Gastrocnemius medialis (tissue), 4 donors: ENCODE measurements at regions not wholly inside any gene's neighbourhood (a gene's known extent, or its start where the extent isn't known, plus 50 kb on each side); places are given as distances from the start of the nearest gene placed in this dataset.

ENCODE experiments used
- CTCF ChIP-seq, 5 experiments: fragments of 450-650 bp in 3 of 5; fragments of 200-600 bp in 2 of 5; sonication (generic) in 2 of 5; IDR thresholded peaks in 4 of 5; conservative IDR thresholded peaks in 1 of 5; 1 replicate in 4 of 5; 2 replicates in 1 of 5; pipeline ENCODE4 v1.5.1; 2016 to 2019; ENCODE audit warnings: antibody characterized with exemption in 5 of 5, mild to moderate bottlenecking in 3 of 5, moderate library complexity in 3 of 5
- POLR2A ChIP-seq, 2 donors: fragments of 450-650 bp; IDR thresholded peaks; one replicate each; pipeline ENCODE4 v1.6.1; 2017; ENCODE audit warnings: antibody characterized with exemption in 2 of 2, mild to moderate bottlenecking in 2 of 2, moderate library complexity in 2 of 2

DNA sequence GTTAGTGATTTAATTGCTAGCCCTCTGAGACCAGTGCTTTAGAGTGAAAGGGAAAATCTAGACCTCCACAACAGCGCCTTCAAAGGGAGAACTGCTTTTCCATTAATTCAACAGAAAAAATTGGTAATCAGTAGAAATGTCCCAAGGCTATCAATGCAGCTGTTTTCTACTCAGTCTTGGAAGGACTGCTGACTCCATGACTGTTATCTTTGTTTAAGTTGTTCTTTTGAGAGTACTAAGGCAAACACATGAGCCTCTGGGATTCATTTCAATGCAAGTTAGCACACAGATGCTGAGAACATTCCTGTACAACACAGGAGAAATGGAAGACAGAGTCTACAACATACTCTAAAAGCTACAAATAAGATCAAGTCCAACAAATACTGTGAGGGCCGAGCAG, 301.7 kb upstream of the PTCHD4 start:
- TF ChIP-seq POLR2A (IDR thresholded peaks at IDR 0.05) (no peak), CTCF (IDR thresholded peaks at IDR 0.05 in 4 of 5, conservative IDR thresholded peaks at IDR 0.05 in 1 of 5) (no peak)
